ENCODE measurements at regions not wholly inside any gene's neighbourhood (a gene's known extent, or its start where the extent isn't known, plus 50 kb on each side); places are given as distances from the start of the nearest gene placed in this dataset.

DNA sequence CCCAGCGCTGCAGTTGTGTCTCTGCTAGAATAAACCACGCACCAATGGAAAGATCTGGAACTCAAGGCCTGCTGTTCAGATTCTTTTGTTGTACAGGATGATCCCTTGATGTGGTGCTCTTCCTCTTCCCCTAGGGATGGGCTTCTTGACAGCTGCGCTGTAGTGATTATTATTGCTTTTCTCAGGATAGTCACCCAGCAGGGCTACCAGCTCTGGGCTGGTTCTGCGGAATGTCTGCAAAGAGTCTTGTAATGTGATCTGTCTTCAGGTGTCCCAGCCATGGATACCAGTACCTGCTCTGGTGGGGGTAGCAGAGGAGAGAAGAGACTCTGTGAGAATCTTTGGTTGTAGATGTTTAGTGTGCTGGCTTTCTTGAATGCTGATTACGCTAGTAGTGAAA lies 974.2 kb downstream of the NSUN3 start:
- TF ChIP-seq GATA2 (IDR thresholded peaks at IDR 0.05; ENCODE audit: low read depth, low read length) (no peak), GATA3 (IDR thresholded peaks at IDR 0.05; ENCODE audit: low read depth, low read length) (no peak)
